ENCODE measurements at regions not wholly inside any gene's neighbourhood (a gene's known extent, or its start where the extent isn't known, plus 50 kb on each side); places are given as distances from the start of the nearest gene placed in this dataset.

- no peak for DNase-seq (ENCODE audit: low read depth)
- TF ChIP-seq CTCF (IDR thresholded peaks at IDR 0.05; ENCODE audit: insufficient read depth, low read length): no peak
- no peak overlapping the region for H3K4me3 ChIP-seq (ENCODE audit: low read depth, low read length)
Observed at GRCh38 chr2:3966470-3966869, 263.1 kb downstream of the DCDC2C start.

- DNase-seq (ENCODE audit: low read depth): no peak
- no peak for TF ChIP-seq CTCF (IDR thresholded peaks at IDR 0.05; ENCODE audit: insufficient read depth, low read length)
- no peak overlapping the region for H3K4me3 ChIP-seq (ENCODE audit: low read depth, low read length)
Observed at GRCh38 chr2:3968736-3969135, 265.4 kb downstream of the DCDC2C start.

GRCh38 chr2:3970791-3971651 lies 267.6 kb downstream of the DCDC2C start:
- no peak for TF ChIP-seq CTCF (IDR thresholded peaks at IDR 0.05; ENCODE audit: insufficient read depth, low read length)
- no peak overlapping the region for H3K4me3 ChIP-seq (ENCODE audit: low read depth, low read length)
- DNase-seq (ENCODE audit: low read depth): no peak

- TF ChIP-seq CTCF (IDR thresholded peaks at IDR 0.05; ENCODE audit: insufficient read depth, low read length): no peak
- no peak overlapping the region for H3K4me3 ChIP-seq (ENCODE audit: low read depth, low read length)
- no peak for DNase-seq (ENCODE audit: low read depth)
Observed at GRCh38 chr2:3971652-3972192, 268.3 kb downstream of the DCDC2C start.

- TF ChIP-seq CTCF (IDR thresholded peaks at IDR 0.05; ENCODE audit: insufficient read depth, low read length): no peak
- no peak for DNase-seq (ENCODE audit: low read depth)
- no peak overlapping the region for H3K4me3 ChIP-seq (ENCODE audit: low read depth, low read length)
Observed at GRCh38 chr2:3972377-3972776, 269.0 kb downstream of the DCDC2C start.

GRCh38 chr2:3974765-3975164 lies 271.4 kb downstream of the DCDC2C start:
- no peak overlapping the region for H3K4me3 ChIP-seq (ENCODE audit: low read depth, low read length)
- TF ChIP-seq CTCF (IDR thresholded peaks at IDR 0.05; ENCODE audit: insufficient read depth, low read length): no peak
- DNase-seq (ENCODE audit: low read depth): no peak
